GM12891 (cell line): ENCODE measurements at regions not wholly inside any gene's neighbourhood (a gene's known extent, or its start where the extent isn't known, plus 50 kb on each side); places are given as distances from the start of the nearest gene placed in this dataset.

Experiments used
- POLR2A ChIP-seq: IDR thresholded peaks from 2 replicates; pipeline ENCODE4 v1.6.1; 2011; ENCODE audit warnings: low read depth, low read length, control low read depth
- POLR2AphosphoS5 ChIP-seq: IDR thresholded peaks from 2 replicates; pipeline ENCODE4 v1.6.1; 2011; ENCODE audit warnings: low read depth, low read length, control low read depth
- SPI1 ChIP-seq: IDR thresholded peaks from 2 replicates; pipeline ENCODE4 v1.6.1; 2011; ENCODE audit warnings: low read depth, low read length, control low read depth
- TAF1 ChIP-seq: IDR thresholded peaks from 2 replicates; pipeline ENCODE4 v1.6.1; 2011; ENCODE audit warnings: low read depth, low read length, control low read depth

GRCh38 chr6:74455786-74456185, 750.1 kb downstream of the COL12A1 start:
- TF ChIP-seq SPI1, result no peak
- TF ChIP-seq POLR2A, result no peak
- TF ChIP-seq POLR2AphosphoS5, result no peak
- no peak for TF ChIP-seq TAF1
